H1 (cell line): ENCODE measurements at regions not wholly inside any gene's neighbourhood (a gene's known extent, or its start where the extent isn't known, plus 50 kb on each side); places are given as distances from the start of the nearest gene placed in this dataset.

ENCODE experiments used
- EZH2 ChIP-seq: fragments of 200-600 bp; sonication (generic); IDR thresholded peaks from 2 replicates; pipeline ENCODE4 v1.7.1; 2012; ENCODE audit warnings: low read depth, mild to moderate bottlenecking, moderate library complexity, low read length, inconsistent platforms; ENCODE audit not compliant: severe bottlenecking
- KDM5A ChIP-seq: fragments of 200-600 bp; IDR thresholded peaks from 2 replicates; pipeline ENCODE4 v1.7.1; 2012; ENCODE audit warnings: mild to moderate bottlenecking, low read length, inconsistent platforms, mixed read lengths
- TAF1 ChIP-seq: IDR thresholded peaks from 2 replicates; pipeline ENCODE4 v1.6.1; 2011; ENCODE audit warnings: mild to moderate bottlenecking, low read depth, low read length
- TF ChIP-seq, protein P1 (sequence below), 3 experiments: IDR thresholded peaks; 1 replicate in 2 of 3; 2 replicates in 1 of 3; pipeline versions ENCODE4 v1.5.1 to v1.6.1; 2011; ENCODE audit warnings: low read length in 3 of 3, mild to moderate bottlenecking in 3 of 3, inconsistent platforms in 2 of 3, low read depth in 1 of 3, moderate library complexity in 1 of 3; ENCODE audit not compliant: insufficient read depth in 1 of 3; ENCODE audit errors: control extremely low read depth in 1 of 3

DNA sequence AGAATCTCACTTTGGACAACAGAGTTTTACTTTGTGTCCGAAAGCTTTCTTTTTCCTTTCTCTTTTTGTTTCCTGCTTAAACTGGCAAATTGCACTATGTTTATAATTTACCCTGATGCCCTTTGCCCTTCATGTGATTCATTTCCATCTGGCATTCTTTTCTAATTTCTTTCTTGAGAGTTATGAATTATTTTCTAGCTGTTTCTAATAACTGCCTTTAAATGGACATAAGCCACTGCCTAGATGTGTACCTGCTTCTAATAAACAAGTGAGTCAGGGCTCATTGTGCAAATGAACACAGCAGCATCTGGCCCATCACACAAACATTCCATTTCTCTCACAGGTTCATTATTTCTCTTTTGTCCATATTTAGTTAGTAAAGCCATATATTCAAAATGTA, 242.3 kb upstream of the GPRIN3 start (continued):
- TF ChIP-seq, protein P1, sequence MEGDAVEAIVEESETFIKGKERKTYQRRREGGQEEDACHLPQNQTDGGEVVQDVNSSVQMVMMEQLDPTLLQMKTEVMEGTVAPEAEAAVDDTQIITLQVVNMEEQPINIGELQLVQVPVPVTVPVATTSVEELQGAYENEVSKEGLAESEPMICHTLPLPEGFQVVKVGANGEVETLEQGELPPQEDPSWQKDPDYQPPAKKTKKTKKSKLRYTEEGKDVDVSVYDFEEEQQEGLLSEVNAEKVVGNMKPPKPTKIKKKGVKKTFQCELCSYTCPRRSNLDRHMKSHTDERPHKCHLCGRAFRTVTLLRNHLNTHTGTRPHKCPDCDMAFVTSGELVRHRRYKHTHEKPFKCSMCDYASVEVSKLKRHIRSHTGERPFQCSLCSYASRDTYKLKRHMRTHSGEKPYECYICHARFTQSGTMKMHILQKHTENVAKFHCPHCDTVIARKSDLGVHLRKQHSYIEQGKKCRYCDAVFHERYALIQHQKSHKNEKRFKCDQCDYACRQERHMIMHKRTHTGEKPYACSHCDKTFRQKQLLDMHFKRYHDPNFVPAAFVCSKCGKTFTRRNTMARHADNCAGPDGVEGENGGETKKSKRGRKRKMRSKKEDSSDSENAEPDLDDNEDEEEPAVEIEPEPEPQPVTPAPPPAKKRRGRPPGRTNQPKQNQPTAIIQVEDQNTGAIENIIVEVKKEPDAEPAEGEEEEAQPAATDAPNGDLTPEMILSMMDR (IDR thresholded peaks at IDR 0.05; ENCODE audit: control extremely low read depth in 1 of 3, insufficient read depth in 1 of 3, low read depth in 1 of 3, low read length in 3 of 3) = no peak
- no peak for TF ChIP-seq TAF1
- no peak for TF ChIP-seq KDM5A
- no peak for TF ChIP-seq EZH2
